ENCODE measurements at regions not wholly inside any gene's neighbourhood (a gene's known extent, or its start where the extent isn't known, plus 50 kb on each side); places are given as distances from the start of the nearest gene placed in this dataset.

DNA sequence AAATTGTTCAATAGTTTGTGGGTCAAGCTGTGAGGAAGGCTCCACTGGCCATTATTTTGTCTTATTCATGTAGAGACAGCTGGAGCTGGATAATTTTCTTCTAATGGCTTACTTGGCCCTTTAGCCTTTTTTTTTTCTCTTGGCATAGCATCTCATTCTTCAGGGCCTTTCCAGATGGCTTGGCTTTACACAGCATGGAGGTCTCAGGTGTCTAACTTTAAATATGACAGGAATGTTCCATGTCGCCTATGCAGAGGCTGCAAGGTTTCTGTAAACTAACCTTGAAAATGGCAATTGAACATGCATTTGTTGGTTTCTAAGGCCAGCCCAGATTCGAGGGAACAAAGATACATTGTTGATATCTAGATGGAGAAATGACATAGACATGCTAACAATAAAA is 247.9 kb upstream of the CNTN5 start:
- no peak for DNase-seq (ENCODE audit: low read depth in 1 of 2, low spot score in 1 of 2)
- in situ Hi-C loops (cut with HindIII; ENCODE audit: low pct_unique_long_range_greater_than_20kb, low sequenced_read_pairs): no loop called here
- no peak for TF ChIP-seq JUND (IDR thresholded peaks at IDR 0.05; ENCODE audit: low read depth)

DNA sequence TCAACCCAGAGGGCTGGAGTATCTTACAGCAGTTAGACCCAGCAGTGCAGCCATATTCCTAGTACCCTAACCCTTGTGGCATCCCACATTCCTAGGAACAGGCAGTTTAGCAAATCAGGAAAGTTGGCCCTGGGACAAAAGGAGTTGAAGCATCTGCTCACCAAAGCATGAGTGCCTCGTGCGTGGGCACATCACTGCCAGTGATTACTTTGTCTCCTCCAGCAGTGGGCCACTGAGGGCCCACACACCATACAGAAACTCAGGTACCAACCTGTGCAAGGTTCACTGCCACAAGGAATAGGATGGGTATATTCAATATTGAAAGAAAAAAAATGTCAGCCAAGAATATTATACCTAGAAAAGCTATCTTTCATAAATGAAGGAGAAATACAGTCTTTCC is 227.5 kb upstream of the CNTN5 start:
- no peak for TF ChIP-seq JUND (IDR thresholded peaks at IDR 0.05; ENCODE audit: low read depth)
- no peak for DNase-seq (ENCODE audit: low read depth in 1 of 2, low spot score in 1 of 2)
- in situ Hi-C loops (cut with HindIII; ENCODE audit: low pct_unique_long_range_greater_than_20kb, low sequenced_read_pairs): no loop called here

DNA sequence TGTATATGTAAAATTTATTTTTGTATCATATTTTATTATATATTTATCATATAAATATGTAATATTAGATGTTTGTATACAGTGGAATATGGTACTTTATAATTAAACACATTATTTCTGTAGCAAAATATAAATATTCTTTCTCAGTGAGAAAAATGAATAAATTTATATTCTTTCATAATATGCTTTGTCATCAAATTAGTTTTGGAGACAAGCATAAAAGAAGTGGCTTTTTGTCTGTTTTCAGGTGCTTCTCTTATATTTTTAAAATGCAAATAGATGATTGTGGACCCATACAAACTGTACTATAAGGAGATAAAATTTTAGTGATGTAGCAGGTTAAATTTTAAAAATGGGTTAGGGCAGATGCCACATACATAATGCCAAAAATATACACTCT is 222.4 kb upstream of the CNTN5 start:
- in situ Hi-C loops (cut with HindIII; ENCODE audit: low pct_unique_long_range_greater_than_20kb, low sequenced_read_pairs): no loop called here
- no peak for TF ChIP-seq JUND (IDR thresholded peaks at IDR 0.05; ENCODE audit: low read depth)

DNA sequence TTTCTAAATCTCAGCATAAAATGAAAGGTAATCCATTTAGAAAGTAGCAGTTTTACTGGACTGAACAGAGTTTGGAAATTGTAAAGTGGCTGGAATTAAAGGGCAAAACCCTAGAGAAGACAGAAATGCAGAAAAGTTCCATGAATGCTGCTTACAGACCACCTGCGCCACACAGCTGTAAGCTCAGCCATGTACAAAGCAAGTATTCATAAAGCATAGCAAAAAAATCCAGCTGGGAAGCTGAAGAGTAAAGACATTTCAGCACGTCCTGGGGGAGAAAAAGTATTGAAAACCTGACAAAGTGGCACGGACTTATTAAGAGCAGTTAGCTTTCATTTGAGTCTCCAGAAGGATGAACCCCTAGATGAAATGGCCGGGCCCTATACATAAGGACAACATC is 220.1 kb upstream of the CNTN5 start:
- in situ Hi-C loops (cut with HindIII; ENCODE audit: low pct_unique_long_range_greater_than_20kb, low sequenced_read_pairs): no loop called here
- no peak for DNase-seq (ENCODE audit: low read depth in 1 of 2, low spot score in 1 of 2)
- TF ChIP-seq JUND (IDR thresholded peaks at IDR 0.05; ENCODE audit: low read depth): no peak

More for the DNA sequence above, 222.4 kb upstream of the CNTN5 start:
- no peak for DNase-seq (ENCODE audit: low read depth in 1 of 2, low spot score in 1 of 2)

DNA sequence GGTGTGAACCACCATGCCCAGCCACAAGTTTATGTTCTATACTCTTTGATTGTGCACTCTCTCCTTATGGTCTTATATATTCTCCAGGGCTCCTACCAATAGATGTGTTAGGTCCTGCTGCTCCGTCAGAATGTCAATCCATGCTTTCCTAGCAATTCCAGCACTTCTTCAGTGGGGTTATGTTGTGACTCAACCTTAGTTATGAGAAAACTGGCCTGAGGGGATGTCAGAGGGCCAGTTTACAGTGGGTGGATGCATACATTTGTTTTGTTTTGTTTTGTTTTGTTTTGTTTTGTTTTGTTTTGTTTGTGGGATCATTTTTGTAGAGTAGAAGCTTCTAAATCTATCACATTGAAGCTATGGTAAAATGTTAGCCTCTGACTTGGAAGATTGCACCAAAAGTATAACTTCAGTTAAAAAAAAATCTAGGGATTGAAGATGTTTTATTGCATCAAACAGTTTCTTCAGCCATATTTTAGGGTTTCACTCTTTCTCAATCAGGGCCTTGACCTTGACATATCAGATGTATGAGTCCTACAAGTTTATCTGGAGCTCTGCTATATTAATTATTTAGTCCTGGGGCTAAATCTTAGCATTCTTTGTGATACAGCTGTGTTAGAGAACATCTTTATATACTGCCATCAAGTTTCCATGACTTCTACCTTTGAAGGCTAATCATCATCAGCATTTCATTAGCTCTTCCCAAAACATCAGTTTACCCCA is 191.6 kb upstream of the CNTN5 start:
- in situ Hi-C loops (cut with HindIII; ENCODE audit: low pct_unique_long_range_greater_than_20kb, low sequenced_read_pairs): no loop called here
- TF ChIP-seq JUND (IDR thresholded peaks at IDR 0.05; ENCODE audit: low read depth): no peak
- no peak for DNase-seq (ENCODE audit: low read depth in 1 of 2, low spot score in 1 of 2)

DNA sequence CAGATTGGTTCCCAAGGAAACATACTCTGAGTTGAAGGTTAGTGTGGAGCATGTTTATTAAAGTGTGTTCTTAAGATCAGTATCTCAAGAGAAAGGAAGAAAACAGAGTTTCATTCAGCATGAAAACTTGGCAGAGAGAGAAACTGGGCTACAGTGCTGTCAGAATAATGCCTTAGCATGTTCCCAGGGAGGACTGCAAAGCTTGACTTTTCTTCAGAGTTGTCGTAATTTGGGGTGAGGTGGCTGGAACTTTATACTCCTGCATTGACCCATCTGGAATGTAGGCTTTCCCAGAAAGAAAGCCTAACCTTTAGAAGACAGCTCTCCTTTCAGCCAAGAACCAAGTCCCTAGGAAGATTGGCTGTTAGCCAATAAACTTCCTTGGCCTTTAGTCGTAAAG is 190.8 kb upstream of the CNTN5 start:
- no peak for DNase-seq (ENCODE audit: low read depth in 1 of 2, low spot score in 1 of 2)
- in situ Hi-C loops (cut with HindIII; ENCODE audit: low pct_unique_long_range_greater_than_20kb, low sequenced_read_pairs): no loop called here
- TF ChIP-seq JUND (IDR thresholded peaks at IDR 0.05; ENCODE audit: low read depth): no peak

DNA sequence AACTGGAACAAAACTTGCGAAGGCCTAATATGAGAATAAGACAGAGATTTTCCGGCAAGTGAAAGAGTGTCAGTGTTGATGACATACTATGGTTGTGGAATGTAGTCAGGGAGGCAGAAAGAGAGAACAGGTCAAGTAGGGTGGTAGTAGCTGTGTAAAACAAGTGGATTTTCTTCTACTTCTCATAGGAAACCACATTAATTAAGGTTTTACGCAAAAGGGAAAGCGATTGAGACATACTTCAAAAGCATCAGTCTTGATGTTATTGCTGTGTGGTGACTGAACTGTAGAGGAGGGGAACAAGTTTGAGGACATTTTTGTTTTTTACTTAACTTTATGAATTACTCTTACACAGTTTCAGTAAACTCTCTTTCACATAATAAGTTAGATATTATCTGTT is 186.0 kb upstream of the CNTN5 start:
- in situ Hi-C loops (cut with HindIII; ENCODE audit: low pct_unique_long_range_greater_than_20kb, low sequenced_read_pairs): no loop called here
- no peak for TF ChIP-seq JUND (IDR thresholded peaks at IDR 0.05; ENCODE audit: low read depth)
- no peak for DNase-seq (ENCODE audit: low read depth in 1 of 2, low spot score in 1 of 2)

DNA sequence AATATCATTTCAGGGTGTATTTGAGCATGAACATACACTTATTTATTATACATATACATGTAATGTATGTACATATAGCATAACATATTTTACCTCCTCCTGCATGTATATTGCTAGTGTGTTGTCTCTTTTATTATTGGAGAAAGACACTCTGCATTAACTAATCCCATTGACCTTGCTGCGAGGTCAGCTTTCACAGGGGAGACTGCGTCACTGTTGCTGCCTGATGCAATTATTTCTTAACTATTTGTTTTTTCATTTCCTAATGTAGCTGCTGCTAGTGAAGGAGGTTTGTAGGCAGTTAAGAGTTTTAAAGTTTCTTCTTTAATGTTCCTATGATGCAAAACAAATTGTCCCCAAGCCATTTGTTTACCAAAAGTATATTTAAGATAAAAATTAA is 185.4 kb upstream of the CNTN5 start:
- in situ Hi-C loops (cut with HindIII; ENCODE audit: low pct_unique_long_range_greater_than_20kb, low sequenced_read_pairs): no loop called here
- DNase-seq (ENCODE audit: low read depth in 1 of 2, low spot score in 1 of 2): no peak
- TF ChIP-seq JUND (IDR thresholded peaks at IDR 0.05; ENCODE audit: low read depth): no peak

DNA sequence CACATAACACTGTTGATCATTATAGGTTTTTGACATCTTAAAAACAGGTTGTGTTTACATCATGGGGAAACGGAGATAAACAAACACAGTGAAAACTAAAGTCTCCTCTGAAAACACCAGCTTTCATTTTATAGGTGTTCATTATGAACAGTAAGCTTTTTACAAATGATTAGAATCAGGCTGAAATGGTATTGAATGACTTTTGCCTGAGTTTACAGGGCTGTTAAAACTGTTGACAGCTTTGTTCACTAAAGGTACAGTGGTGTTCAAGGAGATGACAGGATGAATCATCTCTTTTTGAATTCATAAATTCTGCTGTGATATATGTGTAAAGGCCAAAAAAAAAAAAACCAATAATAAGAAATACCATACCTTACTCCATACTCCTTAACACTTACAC is 184.6 kb upstream of the CNTN5 start:
- TF ChIP-seq JUND (IDR thresholded peaks at IDR 0.05; ENCODE audit: low read depth): no peak
- in situ Hi-C loops (cut with HindIII; ENCODE audit: low pct_unique_long_range_greater_than_20kb, low sequenced_read_pairs): no loop called here
- no peak for DNase-seq (ENCODE audit: low read depth in 1 of 2, low spot score in 1 of 2)

DNA sequence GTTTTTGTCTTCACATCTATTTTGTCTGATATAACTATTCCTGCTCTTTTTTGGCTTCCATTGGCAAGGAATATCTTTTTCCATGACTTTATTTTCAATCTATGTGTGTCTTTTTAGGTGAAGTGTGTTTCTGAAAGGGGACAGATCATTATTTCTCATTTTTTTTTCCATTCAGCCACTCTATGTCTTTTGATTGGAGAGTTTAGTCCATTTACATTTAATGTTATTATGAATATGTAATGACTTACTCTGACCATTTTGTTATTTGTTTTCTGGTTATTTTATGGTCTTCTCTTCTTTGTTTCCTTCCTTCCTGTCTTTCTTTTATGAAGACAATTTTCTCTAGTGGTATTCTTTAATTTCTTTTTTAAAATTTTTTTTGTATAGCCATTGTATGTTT is 178.6 kb upstream of the CNTN5 start:
- no peak for TF ChIP-seq JUND (IDR thresholded peaks at IDR 0.05; ENCODE audit: low read depth)
- no peak for DNase-seq (ENCODE audit: low read depth in 1 of 2, low spot score in 1 of 2)
- in situ Hi-C loops (cut with HindIII; ENCODE audit: low pct_unique_long_range_greater_than_20kb, low sequenced_read_pairs): no loop called here

DNA sequence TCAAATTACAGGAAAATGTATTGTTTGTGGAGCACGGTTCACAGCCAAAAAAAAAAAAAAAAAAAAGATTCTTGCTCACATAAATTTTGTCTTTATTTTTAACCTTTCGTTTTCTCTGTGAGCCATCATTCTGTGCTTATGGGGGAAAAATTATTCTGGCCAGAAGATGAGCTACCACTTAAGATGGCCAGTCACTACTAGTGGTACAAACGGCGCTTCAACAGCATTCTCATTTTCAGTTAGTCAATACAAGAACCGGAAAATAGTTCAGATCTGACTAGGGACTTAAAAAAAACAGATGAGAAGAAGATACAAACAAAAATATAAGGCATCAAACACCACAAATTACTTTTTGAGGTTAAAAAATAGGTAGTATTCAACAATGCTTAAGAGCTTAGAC is 158.6 kb upstream of the CNTN5 start:
- no peak for TF ChIP-seq JUND (IDR thresholded peaks at IDR 0.05; ENCODE audit: low read depth)
- DNase-seq (ENCODE audit: low read depth in 1 of 2, low spot score in 1 of 2): no peak
- in situ Hi-C loops (cut with HindIII; ENCODE audit: low pct_unique_long_range_greater_than_20kb, low sequenced_read_pairs): no loop called here

DNA sequence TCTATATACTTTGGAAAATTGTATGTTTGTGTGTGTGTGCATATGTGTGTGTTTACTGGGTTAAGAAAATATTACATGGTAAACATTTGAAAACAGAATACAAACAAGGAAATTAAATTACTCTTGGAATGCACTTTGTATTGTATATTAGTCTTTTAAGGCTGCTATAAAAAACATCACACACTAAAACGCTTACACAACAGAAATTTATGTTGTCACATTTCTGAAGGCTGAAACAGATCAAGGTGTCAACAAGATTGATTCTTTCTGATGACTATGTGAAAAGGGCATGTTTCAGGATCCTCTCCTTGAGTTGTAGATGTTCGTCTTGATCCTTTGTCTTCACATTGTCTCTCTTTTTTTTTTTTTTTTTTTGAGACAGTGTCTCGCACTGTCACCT is 149.1 kb upstream of the CNTN5 start:
- no peak for DNase-seq (ENCODE audit: low read depth in 1 of 2, low spot score in 1 of 2)
- TF ChIP-seq JUND (IDR thresholded peaks at IDR 0.05; ENCODE audit: low read depth): no peak
- in situ Hi-C loops (cut with HindIII; ENCODE audit: low pct_unique_long_range_greater_than_20kb, low sequenced_read_pairs): no loop called here

DNA sequence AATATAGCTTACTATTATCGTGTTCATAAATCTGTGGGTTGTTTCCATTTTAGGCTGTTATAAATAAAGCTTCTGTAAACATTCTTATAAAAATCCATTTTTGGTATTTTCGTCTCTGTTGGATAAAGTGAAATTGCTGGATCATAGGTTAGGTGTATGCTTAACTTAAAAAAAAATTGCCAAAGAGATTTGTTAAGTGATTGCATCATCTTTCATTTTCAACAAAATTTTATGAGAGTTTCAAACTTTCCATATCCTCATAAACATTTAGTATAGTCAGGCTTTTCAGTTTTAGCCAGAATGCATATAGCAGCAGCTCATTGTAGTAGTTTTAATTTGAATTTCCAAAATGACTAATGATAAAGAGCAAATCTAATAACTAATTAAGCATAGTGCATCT is 146.7 kb upstream of the CNTN5 start:
- no peak for TF ChIP-seq JUND (IDR thresholded peaks at IDR 0.05; ENCODE audit: low read depth)
- no peak for DNase-seq (ENCODE audit: low read depth in 1 of 2, low spot score in 1 of 2)
- in situ Hi-C loops (cut with HindIII; ENCODE audit: low pct_unique_long_range_greater_than_20kb, low sequenced_read_pairs): no loop called here

DNA sequence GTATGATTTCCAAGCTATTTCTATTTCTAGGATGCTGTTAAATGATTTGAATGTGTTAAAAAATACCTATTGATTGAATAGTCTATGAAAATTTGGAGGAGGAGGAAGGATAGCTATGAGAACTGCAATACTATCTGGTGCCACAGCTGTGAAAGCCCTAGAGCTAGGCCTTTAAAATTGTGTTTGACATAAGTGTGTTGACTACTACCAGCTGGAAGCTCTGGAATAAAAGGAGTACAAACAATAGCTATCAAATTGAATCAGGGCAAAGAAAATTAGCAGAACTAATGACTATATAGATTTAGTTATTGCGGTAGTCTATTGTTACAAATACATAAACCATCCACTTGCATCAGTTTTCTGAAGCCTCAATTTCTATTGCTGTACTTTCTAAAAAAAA is 124.8 kb upstream of the CNTN5 start:
- in situ Hi-C loops (cut with HindIII; ENCODE audit: low pct_unique_long_range_greater_than_20kb, low sequenced_read_pairs): no loop called here
- DNase-seq (ENCODE audit: low read depth in 1 of 2, low spot score in 1 of 2): no peak

More for the DNA sequence above, 124.8 kb upstream of the CNTN5 start:
- no peak for TF ChIP-seq JUND (IDR thresholded peaks at IDR 0.05; ENCODE audit: low read depth)

Data from T47D (cell line).